ENCODE measurements at regions not wholly inside any gene's neighbourhood (a gene's known extent, or its start where the extent isn't known, plus 50 kb on each side); places are given as distances from the start of the nearest gene placed in this dataset.

GRCh38 chr4:141371206-141371605 lies 150.5 kb downstream of the ZNF330 start:
- no peak for TF ChIP-seq POLR2AphosphoS5 (IDR thresholded peaks at IDR 0.05; ENCODE audit: borderline replicate concordance, low read depth, low read length)
- no peak for TF ChIP-seq EZH2 (IDR thresholded peaks at IDR 0.05)

All from SK-N-MC (cell line).